ENCODE measurements at regions not wholly inside any gene's neighbourhood (a gene's known extent, or its start where the extent isn't known, plus 50 kb on each side); places are given as distances from the start of the nearest gene placed in this dataset.

- DNase-seq: no peak
These were observed 154.1 kb upstream of the PRDM9 start for GRCh38 chr5:23353286-23353685.

DNA sequence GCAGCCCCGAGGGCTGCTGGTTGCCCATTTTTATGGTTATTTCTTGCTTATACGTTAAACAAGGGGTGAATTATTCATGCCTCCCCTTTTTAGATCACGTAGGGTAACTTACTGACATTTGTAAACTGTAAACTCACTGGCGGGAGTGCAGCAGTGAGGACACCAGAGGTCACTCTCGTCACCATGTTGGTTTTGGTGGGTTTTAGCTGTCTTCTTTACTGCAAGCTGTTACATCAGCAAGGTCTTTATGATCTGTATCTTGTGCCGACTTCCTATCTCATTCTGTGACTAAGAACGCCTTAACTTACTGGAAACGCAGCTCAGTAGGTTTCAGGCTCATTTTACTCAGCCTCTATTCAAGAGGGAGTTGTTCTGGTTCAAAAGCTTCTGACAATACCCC is 155.0 kb upstream of the PRDM9 start:
- DNase-seq: no peak

DNA sequence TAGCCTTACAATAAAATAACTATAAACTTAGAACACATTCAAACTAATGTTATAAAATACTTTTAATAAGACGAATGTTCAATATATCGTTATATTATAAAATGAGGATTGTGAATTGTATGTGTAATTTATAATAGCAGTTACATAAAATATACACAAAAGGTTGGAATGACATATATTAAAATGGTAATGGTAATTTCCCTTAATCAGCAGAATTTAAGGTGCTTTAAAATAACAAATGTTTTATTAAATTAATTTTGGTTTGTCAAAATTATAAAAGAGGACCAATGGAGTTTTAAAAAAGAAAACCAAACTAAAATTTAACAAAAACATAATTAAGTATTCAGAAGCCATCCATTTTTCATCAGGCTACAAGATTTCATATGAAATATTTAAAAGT is 164.3 kb upstream of the PRDM9 start:
- DNase-seq: no peak

DNA sequence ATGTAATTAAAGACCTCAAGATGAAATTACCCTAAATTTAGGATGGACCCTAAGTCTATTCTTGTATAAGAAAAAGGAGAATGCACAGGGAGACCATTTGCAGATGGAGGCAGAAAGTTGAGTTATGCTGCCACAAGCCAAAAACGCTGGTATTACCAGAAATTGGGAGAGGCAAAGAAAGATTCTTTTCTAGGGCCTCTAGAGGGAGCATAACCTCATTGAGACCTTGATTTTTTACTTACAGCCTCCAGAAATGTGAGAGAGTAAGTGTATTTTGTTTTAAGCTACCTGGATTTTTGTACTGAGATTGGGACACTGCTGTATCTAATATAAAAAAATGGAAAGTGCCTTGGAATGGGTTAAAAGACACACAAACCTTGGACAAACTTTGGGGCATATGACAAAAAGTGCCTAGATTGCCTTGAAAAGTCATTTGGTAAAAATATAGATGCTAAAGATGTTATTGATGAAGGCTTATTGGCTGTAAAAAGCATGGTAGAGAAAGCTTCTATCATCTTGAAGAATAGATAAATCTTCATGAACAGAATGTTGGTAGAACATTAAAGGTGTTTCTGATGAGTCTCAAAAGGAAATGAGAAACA is 174.7 kb upstream of the PRDM9 start:
- DNase-seq: no peak

DNA sequence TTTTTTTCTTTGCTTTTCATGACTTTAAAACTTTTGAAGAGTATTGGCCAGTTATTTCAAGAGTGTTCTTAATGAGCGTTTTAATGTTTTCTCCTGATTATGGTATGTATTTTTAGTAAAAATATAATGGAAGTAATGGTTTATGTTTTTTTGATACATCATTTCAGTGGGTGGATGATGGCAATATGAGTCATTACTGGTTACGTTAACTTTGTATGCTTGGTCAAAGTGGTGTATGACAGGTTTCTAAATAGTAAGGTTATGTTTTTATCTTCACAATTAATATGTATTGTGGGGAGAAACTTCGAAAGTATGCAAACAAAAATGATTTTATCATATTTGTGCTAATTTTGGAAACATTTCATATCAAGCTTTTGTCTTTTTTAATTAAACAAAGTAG is 176.7 kb upstream of the PRDM9 start:
- no peak for DNase-seq

DNA sequence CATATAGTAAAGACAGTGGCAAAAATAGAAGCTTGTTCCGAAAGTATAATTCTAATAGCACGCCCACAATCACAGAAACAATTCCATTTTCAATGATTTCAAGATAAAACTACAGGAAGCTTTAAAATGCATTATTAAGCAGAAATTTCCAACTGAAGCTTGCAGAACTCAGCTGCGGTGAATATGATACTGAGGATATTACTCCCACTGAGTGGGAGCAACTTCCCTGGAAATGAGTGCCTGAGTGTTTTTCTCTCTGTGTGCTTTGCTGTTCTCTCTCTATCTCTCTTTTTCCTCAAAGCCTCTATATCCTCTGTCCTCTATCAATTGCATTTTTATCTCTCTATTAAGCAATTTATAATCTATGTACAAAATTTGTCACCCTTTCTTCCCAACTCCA is 187.5 kb upstream of the PRDM9 start:
- DNase-seq: no peak

DNA sequence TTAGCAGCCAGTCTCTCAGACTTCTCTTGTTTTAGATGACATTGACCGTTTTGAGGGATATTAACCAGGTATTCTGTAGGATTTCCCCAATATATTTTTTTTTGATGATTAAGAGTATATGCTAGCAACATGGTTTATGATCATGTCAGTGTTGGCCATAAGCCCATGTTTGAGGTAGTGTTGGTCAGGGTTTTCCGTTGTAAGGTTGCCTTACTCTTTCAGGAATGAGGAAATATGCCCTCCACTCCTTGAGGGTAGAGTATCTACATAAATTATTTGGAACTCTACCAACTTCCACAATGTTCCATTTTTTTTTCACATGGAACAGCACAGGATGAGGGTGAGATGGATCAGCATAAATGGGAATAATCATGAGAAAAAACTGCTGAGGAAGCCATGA is 188.4 kb upstream of the PRDM9 start:
- DNase-seq: no peak

GRCh38 chr5:23318166-23318565 is 189.2 kb upstream of the PRDM9 start:
- DNase-seq: no peak

GRCh38 chr5:23316060-23316591 is 191.3 kb upstream of the PRDM9 start:
- no peak for DNase-seq

DNA sequence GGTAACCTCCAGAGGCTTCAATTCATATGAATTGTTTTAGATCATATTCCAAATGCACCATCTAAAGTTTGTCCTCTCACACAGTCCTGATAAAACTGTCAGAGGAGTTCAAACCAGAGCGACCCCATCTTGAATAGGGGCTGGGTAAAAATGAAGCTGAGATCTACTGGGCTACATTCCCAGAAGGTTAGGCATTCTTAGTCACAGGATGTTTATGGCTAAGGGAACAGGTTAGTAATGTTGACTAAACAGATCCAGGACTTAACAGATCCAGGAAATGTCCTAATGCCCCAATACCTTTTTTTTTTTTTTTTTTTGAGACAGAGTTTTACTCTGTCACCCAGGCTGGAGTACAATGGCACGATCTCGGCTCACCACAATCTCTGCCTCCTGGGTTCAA is 192.6 kb upstream of the PRDM9 start:
- no peak for DNase-seq

DNA sequence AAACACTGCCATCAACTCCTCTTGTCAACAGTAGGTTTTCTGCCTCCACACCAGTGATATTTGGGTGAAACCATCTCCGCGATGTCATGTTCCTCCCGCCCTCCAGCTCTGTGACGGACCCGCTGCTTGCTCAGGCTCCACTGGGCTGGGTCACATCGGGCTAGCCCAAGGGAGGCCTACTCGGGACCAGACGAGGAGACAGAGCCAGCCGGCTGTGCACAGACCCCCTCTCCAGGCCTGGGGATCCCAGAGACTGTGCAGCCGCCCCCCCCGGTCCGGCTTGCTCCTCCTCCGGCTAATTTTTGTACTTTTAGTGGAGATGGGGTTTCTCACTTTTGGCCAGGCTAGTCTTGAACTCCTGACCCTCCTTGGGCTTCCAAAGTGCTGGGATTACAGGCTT is 202.4 kb upstream of the PRDM9 start:
- DNase-seq: no peak

- DNase-seq: no peak
These were observed 203.6 kb upstream of the PRDM9 start for GRCh38 chr5:23303836-23304235.

DNA sequence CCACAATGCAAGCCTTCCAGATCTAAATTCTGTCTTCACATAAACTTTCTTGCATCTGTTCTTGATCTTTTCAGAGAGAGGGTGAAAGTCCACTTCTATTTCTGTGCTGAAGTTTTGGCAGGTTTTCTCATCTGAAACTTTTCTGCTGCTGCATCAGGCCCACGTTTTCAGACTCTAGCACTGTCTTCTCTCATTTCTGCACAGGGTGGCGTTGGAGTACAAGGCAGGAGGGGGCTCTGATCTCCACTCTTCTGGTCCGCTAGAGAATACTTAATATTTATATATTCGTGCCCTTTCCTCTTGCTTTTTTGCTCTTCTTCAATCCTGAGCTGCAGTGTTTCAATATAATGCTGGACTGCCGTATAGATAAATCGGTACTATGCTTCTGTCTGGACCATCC is 204.0 kb upstream of the PRDM9 start:
- no peak for DNase-seq

- DNase-seq: no peak
These were observed 205.0 kb upstream of the PRDM9 start for GRCh38 chr5:23302438-23302837.

- no peak for DNase-seq
These were observed 218.2 kb upstream of the PRDM9 start for GRCh38 chr5:23289162-23289561.

DNA sequence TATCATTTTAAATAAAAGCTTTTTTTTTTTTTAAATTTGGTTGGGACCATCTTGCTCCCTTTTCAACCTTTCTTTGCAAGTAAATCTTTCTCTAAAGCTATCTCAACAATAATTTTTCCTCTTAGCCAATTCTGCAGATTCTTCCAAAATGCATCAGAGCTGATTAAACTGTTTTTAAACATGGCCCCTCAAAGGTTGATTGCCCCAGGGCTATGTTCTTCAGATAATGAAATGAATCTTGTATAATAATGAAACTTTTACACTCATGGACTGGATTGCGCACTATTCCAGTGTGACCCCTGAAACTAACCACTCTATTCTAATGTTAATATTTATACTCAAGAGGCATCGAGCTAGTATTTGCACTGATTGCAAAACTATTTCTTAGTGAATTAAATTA is 222.8 kb upstream of the PRDM9 start:
- no peak for DNase-seq

- DNase-seq: no peak
These were observed 233.2 kb upstream of the PRDM9 start for GRCh38 chr5:23274171-23274570.

GRCh38 chr5:23269981-23270380 is 237.4 kb upstream of the PRDM9 start:
- DNase-seq: no peak

- DNase-seq: no peak
These were observed 239.3 kb upstream of the PRDM9 start for GRCh38 chr5:23268136-23268535.

DNA sequence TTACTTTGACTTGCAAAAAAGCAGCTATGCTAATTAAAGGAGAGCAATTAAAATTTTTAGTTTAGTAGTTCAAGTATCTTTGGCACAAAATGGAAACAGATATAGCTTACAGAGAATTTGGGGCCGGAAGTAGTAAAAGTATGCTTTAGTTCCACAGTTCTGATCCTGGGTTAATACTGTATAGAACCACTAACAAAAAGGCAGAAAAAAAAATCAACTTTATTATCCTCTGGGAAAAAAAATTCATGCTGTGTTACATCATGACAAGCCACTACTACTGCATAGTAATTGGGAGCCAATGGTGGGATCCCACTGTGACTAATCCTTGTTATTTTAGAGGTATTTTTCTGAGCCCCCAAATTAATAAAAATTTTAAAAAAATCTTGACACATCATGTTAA is 246.8 kb upstream of the PRDM9 start:
- DNase-seq: no peak

GRCh38 chr5:23257656-23258055 is 249.8 kb upstream of the PRDM9 start:
- DNase-seq: no peak

DNA sequence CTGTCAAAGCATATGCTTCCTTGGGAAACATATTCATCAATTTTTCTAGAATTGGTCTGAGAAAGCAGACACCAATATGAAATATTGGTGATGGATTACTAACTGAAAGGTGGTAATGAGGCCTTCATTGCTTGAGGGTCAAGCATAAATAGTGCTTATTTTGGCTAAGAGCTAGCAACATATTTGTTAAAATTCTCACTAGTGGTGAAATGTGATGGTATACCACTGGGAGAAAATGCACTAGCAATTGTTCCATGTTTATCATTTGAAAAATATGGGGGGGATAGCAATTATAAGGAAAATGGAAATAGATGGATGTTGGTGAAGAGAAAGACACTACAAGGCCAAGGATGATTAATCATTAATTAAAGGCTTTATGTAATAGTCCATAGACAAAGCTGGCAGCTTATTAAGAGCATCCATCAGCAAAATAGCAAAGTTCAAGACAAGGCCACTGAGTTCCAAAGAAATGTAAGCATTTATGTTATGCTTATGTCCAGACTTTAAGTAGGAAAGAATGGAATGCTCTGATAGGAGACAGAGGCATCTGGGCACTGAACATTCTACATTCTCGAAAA is 253.7 kb upstream of the PRDM9 start:
- no peak for DNase-seq

DNA sequence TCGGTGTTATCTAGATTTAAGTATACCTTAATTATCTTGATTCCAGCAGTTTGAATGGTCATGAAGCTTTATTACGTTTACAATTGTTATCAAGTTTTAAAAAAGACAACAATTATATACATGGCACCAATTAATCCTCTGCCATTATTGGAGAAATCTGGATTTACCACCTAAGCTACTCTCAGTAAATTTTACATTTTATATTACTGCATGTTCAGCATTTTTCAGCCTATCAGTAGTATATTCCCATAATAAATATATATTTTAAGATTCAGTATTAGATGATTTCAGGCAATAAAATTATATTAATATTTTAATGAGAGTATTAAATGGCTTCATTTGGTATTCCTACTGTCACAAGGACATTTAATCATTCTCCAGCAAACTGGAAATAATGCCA is 264.5 kb upstream of the PRDM9 start:
- no peak for DNase-seq

GRCh38 chr5:23235246-23235645 is 272.2 kb upstream of the PRDM9 start:
- no peak for DNase-seq

- DNase-seq: no peak
These were observed 273.2 kb upstream of the PRDM9 start for GRCh38 chr5:23234197-23234596.

Data from inflammatory macrophage treated with lipopolysaccharide for 1 hour (primary cell).